Activated CD4-positive, alpha-beta T cell treated with anti-CD3 and anti-CD28 coated beads, Interleukin-2, amount 10 ng/mL, durations not matched to agents 7 days and 5 days (primary cell): ENCODE measurements at regions not wholly inside any gene's neighbourhood (a gene's known extent, or its start where the extent isn't known, plus 50 kb on each side); places are given as distances from the start of the nearest gene placed in this dataset.

Source experiments
- CTCF ChIA-PET: fragments of 350-600 bp; sonication (Branson Sonifier 250); formaldehyde crosslinking; loops from one replicate; lab custom pipeline; 2021; ENCODE audit warnings: antibody characterized with exemption; lab: Charles Lee
- POLR2A ChIA-PET: fragments of 350-600 bp; sonication (Branson Sonifier 250); formaldehyde crosslinking; loops from one replicate; lab custom pipeline; 2021; ENCODE audit warnings: antibody characterized with exemption; lab: Charles Lee
- DNase-seq: peaks from one replicate; pipeline ENCODE4 v3.0.0-alpha.2; 2020
- H3K27ac Mint-ChIP-seq: one replicate; pipeline ENCODE4 v1.8.0; 2021; ENCODE audit warnings: mild to moderate bottlenecking, moderate library complexity, mixed read lengths
- H3K27me3 Mint-ChIP-seq: one replicate; pipeline ENCODE4 v1.8.0; 2021; ENCODE audit warnings: mixed read lengths
- H3K36me3 Mint-ChIP-seq: one replicate; pipeline ENCODE4 v1.8.0; 2021; ENCODE audit warnings: low read depth, mixed read lengths
- H3K4me1 Mint-ChIP-seq: one replicate; pipeline ENCODE4 v1.8.0; 2021; ENCODE audit warnings: mixed read lengths
- H3K4me3 Mint-ChIP-seq: one replicate; pipeline ENCODE4 v1.8.0; 2021; ENCODE audit warnings: mild to moderate bottlenecking, moderate library complexity, mixed read lengths
- H3K9me3 Mint-ChIP-seq: one replicate; pipeline ENCODE4 v1.8.0; 2021; ENCODE audit warnings: mixed read lengths

- no peak overlapping the region for H3K27ac Mint-ChIP-seq
- CTCF ChIA-PET: no interaction called here
- no peak for DNase-seq
- H3K27me3 Mint-ChIP-seq: no peaks in the 10 kb centered on the region
- no peaks in the 10 kb centered on the region for H3K9me3 Mint-ChIP-seq
- no peaks in the 10 kb centered on the region for H3K36me3 Mint-ChIP-seq
- H3K4me1 Mint-ChIP-seq: no peaks in the 10 kb centered on the region
- H3K4me3 Mint-ChIP-seq: no peak overlapping the region
- POLR2A ChIA-PET: no interaction called here
Measured at GRCh38 chr1:188269956-188270355, 1441.2 kb downstream of the PLA2G4A start.

- no peaks in the 10 kb centered on the region for H3K9me3 Mint-ChIP-seq
- H3K27ac Mint-ChIP-seq: no peak overlapping the region
- POLR2A ChIA-PET: no interaction called here
- no peak overlapping the region for H3K4me3 Mint-ChIP-seq
- H3K27me3 Mint-ChIP-seq: no peaks in the 10 kb centered on the region
- CTCF ChIA-PET: no interaction called here
- DNase-seq: no peak
- no peaks in the 10 kb centered on the region for H3K36me3 Mint-ChIP-seq
- H3K4me1 Mint-ChIP-seq: no peaks in the 10 kb centered on the region
Measured at GRCh38 chr1:188270497-188270896, 1441.7 kb downstream of the PLA2G4A start.

- Mint-ChIP-seq H3K27ac (no peak overlapping the region), H3K4me1 (no peaks in the 10 kb centered on the region), H3K4me3 (no peak overlapping the region), H3K36me3 (no peaks in the 10 kb centered on the region), H3K9me3 (no peaks in the 10 kb centered on the region), H3K27me3 (no peaks in the 10 kb centered on the region)
- DNase-seq: no peak
- ChIA-PET CTCF (no interaction called here), POLR2A (no interaction called here)
Measured at GRCh38 chr1:188277771-188278170, 1449.0 kb downstream of the PLA2G4A start.

- no peaks in the 10 kb centered on the region for H3K27me3 Mint-ChIP-seq
- ChIA-PET CTCF (no interaction called here), POLR2A (no interaction called here)
- H3K4me3 Mint-ChIP-seq: no peak overlapping the region
- H3K4me1 Mint-ChIP-seq: no peaks in the 10 kb centered on the region
- no peak overlapping the region for H3K27ac Mint-ChIP-seq
- no peaks in the 10 kb centered on the region for H3K36me3 Mint-ChIP-seq
- no peak for DNase-seq
- no peaks in the 10 kb centered on the region for H3K9me3 Mint-ChIP-seq
Measured at GRCh38 chr1:188281921-188282320, 1453.2 kb downstream of the PLA2G4A start.

- Mint-ChIP-seq H3K36me3 (no peaks in the 10 kb centered on the region), H3K27me3 (no peaks in the 10 kb centered on the region)
- CTCF ChIA-PET: no interaction called here
Measured at GRCh38 chr1:188295157-188295556, 1466.4 kb downstream of the PLA2G4A start.

GRCh38 chr1:188302746-188303145, 1474.0 kb downstream of the PLA2G4A start:
- ChIA-PET CTCF (no interaction called here), POLR2A (no interaction called here)
- Mint-ChIP-seq H3K27me3 (no peaks in the 10 kb centered on the region), H3K9me3 (peaks cover 3% of the 10 kb centered on the region), H3K4me1 (no peaks in the 10 kb centered on the region), H3K36me3 (no peaks in the 10 kb centered on the region), H3K4me3 (no peak overlapping the region), H3K27ac (no peak overlapping the region)
- DNase-seq: no peak

More at GRCh38 chr1:188295157-188295556, 1466.4 kb downstream of the PLA2G4A start:
- POLR2A ChIA-PET: no interaction called here
- Mint-ChIP-seq H3K4me3 (no peak overlapping the region), H3K9me3 (peaks cover 4% of the 10 kb centered on the region), H3K27ac (no peak overlapping the region), H3K4me1 (no peaks in the 10 kb centered on the region)
- DNase-seq: no peak

GRCh38 chr1:188314557-188315137, 1485.9 kb downstream of the PLA2G4A start:
- H3K9me3 Mint-ChIP-seq: peaks cover 2% of the 10 kb centered on the region
- no peak overlapping the region for H3K27ac Mint-ChIP-seq
- no peaks in the 10 kb centered on the region for H3K27me3 Mint-ChIP-seq
- POLR2A ChIA-PET: no interaction called here
- H3K36me3 Mint-ChIP-seq: no peaks in the 10 kb centered on the region
- no peak for DNase-seq
- CTCF ChIA-PET: no interaction called here
- H3K4me3 Mint-ChIP-seq: no peak overlapping the region
- H3K4me1 Mint-ChIP-seq: no peaks in the 10 kb centered on the region

GRCh38 chr1:188317894-188318293, 1489.1 kb downstream of the PLA2G4A start:
- Mint-ChIP-seq H3K4me1 (no peaks in the 10 kb centered on the region), H3K27ac (no peak overlapping the region), H3K4me3 (no peak overlapping the region), H3K36me3 (no peaks in the 10 kb centered on the region), H3K9me3 (no peaks in the 10 kb centered on the region), H3K27me3 (no peaks in the 10 kb centered on the region)
- DNase-seq: no peak
- CTCF ChIA-PET: no interaction called here
- POLR2A ChIA-PET: no interaction called here

- ChIA-PET POLR2A (no interaction called here), CTCF (no interaction called here)
- Mint-ChIP-seq H3K27ac (no peak overlapping the region), H3K27me3 (no peaks in the 10 kb centered on the region), H3K4me1 (no peaks in the 10 kb centered on the region), H3K4me3 (no peak overlapping the region), H3K36me3 (no peaks in the 10 kb centered on the region), H3K9me3 (no peaks in the 10 kb centered on the region)
- DNase-seq: no peak
Measured at GRCh38 chr1:188325211-188325610, 1496.5 kb downstream of the PLA2G4A start.

- no peak for DNase-seq
- H3K36me3 Mint-ChIP-seq: no peaks in the 10 kb centered on the region
- no peaks in the 10 kb centered on the region for H3K9me3 Mint-ChIP-seq
- H3K27me3 Mint-ChIP-seq: no peaks in the 10 kb centered on the region
- H3K27ac Mint-ChIP-seq: no peak overlapping the region
- POLR2A ChIA-PET: no interaction called here
- CTCF ChIA-PET: no interaction called here
- H3K4me3 Mint-ChIP-seq: no peak overlapping the region
- no peaks in the 10 kb centered on the region for H3K4me1 Mint-ChIP-seq
Measured at GRCh38 chr1:188343914-188344313, 1515.2 kb downstream of the PLA2G4A start.

- Mint-ChIP-seq H3K27ac (no peak overlapping the region), H3K36me3 (no peaks in the 10 kb centered on the region), H3K27me3 (no peaks in the 10 kb centered on the region), H3K9me3 (peaks cover 5% of the 10 kb centered on the region), H3K4me3 (no peak overlapping the region), H3K4me1 (no peaks in the 10 kb centered on the region)
- ChIA-PET POLR2A (no interaction called here), CTCF (no interaction called here)
- DNase-seq: no peak
Measured at GRCh38 chr1:188350104-188350503, 1521.4 kb downstream of the PLA2G4A start.

GRCh38 chr1:188355082-188355481, 1526.3 kb downstream of the PLA2G4A start:
- no peak for DNase-seq
- Mint-ChIP-seq H3K27ac (no peak overlapping the region), H3K4me1 (no peaks in the 10 kb centered on the region), H3K27me3 (no peaks in the 10 kb centered on the region), H3K36me3 (no peaks in the 10 kb centered on the region), H3K9me3 (peaks cover 16% of the 10 kb centered on the region), H3K4me3 (no peak overlapping the region)
- CTCF ChIA-PET: interaction anchor here (0.6 kb wide), 1 partner anchor 1175 kb away, joined by 3 read pairs; no protein-coding TSS in a partner anchor
- POLR2A ChIA-PET: no interaction called here

GRCh38 chr1:188355847-188356246, 1527.1 kb downstream of the PLA2G4A start:
- H3K4me1 Mint-ChIP-seq: no peaks in the 10 kb centered on the region
- H3K27ac Mint-ChIP-seq: no peak overlapping the region
- ChIA-PET POLR2A (no interaction called here), CTCF (no interaction called here)
- DNase-seq: no peak
- H3K36me3 Mint-ChIP-seq: no peaks in the 10 kb centered on the region
- H3K9me3 Mint-ChIP-seq: peaks cover 16% of the 10 kb centered on the region
- H3K27me3 Mint-ChIP-seq: no peaks in the 10 kb centered on the region
- H3K4me3 Mint-ChIP-seq: no peak overlapping the region

- CTCF ChIA-PET: no interaction called here
- Mint-ChIP-seq H3K27me3 (no peaks in the 10 kb centered on the region), H3K27ac (no peak overlapping the region), H3K4me3 (no peak overlapping the region), H3K36me3 (no peaks in the 10 kb centered on the region), H3K9me3 (peaks cover 16% of the 10 kb centered on the region), H3K4me1 (no peaks in the 10 kb centered on the region)
- no peak for DNase-seq
- POLR2A ChIA-PET: no interaction called here
Measured at GRCh38 chr1:188359315-188359714, 1530.6 kb downstream of the PLA2G4A start.
